NCI-H524 (cell line): ENCODE measurements at regions not wholly inside any gene's neighbourhood (a gene's known extent, or its start where the extent isn't known, plus 50 kb on each side); places are given as distances from the start of the nearest gene placed in this dataset.
A peak's percentile ranks its signal among the peaks of the same experiment; 100 is the strongest.
"Not testable (repeated sequence)": the region's sequence is repeated elsewhere in the genome, so short reads cannot be mapped to it uniquely, and the experiment has no call there.

Experiments
- DNase-seq, 2 experiments: peaks; one replicate each; lab custom pipeline; 2025; lab: John Stamatoyannopoulos, UW

GRCh38 chr12:88820012-88820411 lies 239.7 kb upstream of the KITLG start:
- DNase-seq = no peak

- DNase-seq = no peak
These were observed 235.9 kb upstream of the KITLG start for GRCh38 chr12:88816201-88816600.

DNA sequence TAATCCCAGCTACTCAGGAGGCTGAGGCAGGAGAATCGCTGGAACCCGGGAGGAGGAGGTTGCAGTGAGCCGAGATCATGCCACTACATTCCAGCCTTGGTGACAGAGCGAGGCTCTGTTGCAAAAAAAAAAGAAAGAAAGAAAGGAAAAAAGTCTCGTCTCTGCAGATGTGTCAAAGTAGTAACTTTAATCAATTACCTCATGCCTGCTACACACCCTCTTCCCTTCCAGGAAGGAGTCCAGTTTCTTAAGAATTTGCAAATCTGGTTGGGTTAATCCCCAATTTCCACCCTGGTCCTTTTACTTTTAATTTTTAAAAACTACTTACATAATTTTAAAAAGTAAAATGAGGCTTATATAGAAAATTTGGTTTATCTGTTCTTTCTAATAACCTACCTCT lies 234.5 kb upstream of the KITLG start:
- DNase-seq = no peak

- no peak for DNase-seq
These were observed 232.3 kb upstream of the KITLG start for GRCh38 chr12:88812610-88813009.

- DNase-seq = no peak
These were observed 230.5 kb upstream of the KITLG start for GRCh38 chr12:88810806-88811205.

DNA sequence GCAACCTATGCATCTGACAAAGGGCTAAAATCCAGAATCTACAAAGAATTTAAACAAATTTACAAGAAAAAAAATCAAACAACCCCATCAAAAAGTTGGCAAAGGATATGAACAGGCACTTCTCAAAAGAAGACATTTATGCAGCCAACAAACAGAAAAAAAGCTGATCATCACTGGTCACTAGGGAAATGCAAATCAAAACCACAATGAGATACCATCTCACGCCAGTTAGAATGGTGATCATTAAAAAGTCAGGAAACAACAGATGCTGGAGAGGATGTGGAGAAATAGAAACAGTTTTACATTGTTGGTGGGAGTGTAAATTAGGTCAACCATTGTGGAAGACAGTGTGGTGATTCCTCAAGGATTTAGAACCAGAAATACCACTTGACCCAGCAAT lies 229.6 kb upstream of the KITLG start:
- DNase-seq = not testable (repeated sequence)

GRCh38 chr12:88805692-88806091 lies 225.4 kb upstream of the KITLG start:
- DNase-seq = no peak

DNA sequence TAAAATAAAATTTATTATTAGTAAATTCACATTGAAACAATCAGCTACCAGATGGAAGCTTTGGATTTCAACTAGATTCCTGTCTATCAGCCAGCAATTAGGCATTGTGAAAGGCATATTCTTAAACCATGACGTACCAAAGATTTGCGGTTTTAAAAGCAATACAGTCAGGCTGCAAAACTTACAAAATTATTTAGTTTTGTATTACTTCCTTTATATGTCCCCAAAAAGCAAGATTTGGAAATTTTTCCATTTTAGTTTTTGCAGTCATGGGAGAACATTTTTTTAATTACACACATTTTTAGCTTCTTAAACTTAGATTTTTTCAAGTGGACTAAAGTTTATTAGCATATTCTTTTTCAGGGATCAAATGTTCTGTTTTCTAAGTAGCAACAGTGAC lies 225.0 kb upstream of the KITLG start:
- no peak for DNase-seq

DNA sequence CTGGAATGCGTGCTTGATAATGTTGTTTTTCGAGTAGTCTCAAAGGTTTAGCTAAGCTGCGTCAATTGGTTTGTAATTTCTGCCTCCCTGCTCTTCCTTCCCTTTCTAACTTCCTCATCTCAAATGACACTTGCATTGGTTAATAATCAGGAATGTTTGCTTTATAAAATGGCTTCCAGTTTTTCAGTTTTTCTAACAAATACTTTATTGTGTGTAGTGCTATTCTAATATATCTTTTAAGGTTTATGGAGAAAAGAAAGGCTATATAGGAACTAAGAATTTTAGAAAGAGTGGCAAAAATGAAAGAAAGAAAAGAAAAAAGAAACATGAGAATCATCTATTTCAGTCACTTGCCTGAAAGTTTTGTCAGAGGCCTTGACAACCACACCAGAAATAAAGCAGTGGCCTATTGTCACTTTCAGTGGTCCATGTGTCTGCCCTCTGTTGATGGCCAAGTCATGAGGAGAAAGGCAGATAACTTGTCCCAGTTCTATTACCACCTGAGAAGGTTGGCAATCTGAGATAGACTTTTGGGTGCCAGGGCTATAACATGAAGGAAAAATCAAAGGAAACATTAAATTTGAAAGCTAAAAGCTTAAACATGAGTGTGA lies 221.9 kb upstream of the KITLG start:
- DNase-seq = no peak

DNA sequence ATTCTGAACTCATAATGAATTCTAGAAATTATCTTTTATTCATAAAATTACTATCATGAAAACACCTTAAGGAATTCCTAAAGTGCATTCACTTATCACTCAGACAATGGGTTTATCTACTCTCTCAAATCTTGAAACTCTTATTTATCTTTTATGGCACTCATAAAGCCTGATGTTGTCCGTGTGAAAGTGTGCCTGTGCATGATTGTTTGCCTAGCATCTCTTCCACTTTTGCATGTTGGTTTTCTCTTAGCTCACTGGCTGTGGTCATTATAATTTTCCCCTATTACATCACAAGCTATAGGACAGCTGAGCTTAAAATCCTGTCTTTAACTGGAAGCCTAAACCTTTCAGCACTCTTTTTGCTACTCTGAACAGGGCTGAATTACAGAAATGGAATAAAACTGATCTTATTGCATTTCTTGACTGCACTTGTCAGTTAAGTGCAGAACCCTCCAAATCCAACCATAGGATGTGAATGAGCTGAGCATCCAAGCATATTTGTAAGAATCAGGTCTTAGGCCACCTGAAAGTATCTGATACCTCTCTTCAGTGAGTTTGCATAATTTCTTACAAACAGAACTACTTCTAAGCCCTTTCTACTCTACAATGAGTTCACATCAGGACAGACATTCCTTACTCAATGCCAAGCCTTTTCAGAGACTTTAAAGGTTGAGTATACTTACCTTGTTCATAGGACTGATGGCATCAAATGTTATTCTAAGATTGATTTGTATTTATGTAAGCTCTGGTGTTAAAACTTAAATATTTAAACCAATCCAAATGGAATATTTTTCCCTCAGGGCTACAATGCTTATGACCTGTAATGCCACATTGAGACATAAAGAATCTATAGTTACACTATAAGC lies 221.2 kb upstream of the KITLG start:
- DNase-seq = no peak

DNA sequence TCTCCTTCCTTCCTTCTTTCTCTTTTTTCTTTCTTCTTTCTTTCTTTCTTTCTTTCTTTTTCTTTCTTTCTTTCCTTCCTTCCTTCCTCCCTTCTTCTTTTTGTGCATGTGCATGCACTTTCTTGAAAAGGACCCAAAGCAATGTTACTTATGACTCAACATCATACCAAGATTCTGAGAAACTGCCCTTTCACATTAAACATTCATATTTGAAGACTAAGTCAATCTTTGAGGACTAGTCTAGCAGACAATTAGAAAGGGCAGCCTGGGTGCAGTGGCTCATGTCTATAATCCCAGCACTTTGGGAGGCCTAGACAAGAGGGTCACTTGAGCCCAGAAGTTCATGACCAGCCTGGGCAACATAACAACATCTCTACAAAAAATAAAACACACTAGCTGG lies 212.8 kb upstream of the KITLG start:
- DNase-seq = no peak

GRCh38 chr12:88790231-88790630 lies 210.0 kb upstream of the KITLG start:
- no peak for DNase-seq

- no peak for DNase-seq
These were observed 203.9 kb upstream of the KITLG start for GRCh38 chr12:88784166-88784565.

GRCh38 chr12:88782351-88782750 lies 202.1 kb upstream of the KITLG start:
- no peak for DNase-seq

- no peak for DNase-seq
These were observed 201.6 kb upstream of the KITLG start for GRCh38 chr12:88781909-88782308.

GRCh38 chr12:88778064-88778463 lies 197.8 kb upstream of the KITLG start:
- DNase-seq = peak in 1 of 2 experiments; percentile 47

DNA sequence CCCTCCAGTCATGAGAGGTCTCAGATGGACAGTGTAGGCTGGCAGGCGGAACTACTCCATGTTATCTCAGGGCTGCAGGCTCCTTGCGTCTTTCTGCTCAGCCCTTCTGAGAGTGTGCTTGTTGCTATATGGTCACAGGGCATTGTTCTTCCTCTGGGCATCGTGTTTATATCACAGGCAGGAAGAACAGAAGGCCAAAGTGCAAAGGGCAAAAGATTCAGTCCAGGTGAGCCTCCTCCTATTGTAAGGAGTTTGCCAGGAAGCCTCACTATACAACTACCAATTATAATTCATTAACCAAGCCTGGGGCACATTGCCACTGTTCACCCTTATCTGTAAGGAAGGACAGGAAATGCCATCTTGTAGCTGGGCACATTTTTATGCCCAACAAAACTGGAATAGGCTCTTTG lies 195.5 kb upstream of the KITLG start:
- no peak for DNase-seq

- no peak for DNase-seq
These were observed 187.4 kb upstream of the KITLG start for GRCh38 chr12:88767699-88768098.

DNA sequence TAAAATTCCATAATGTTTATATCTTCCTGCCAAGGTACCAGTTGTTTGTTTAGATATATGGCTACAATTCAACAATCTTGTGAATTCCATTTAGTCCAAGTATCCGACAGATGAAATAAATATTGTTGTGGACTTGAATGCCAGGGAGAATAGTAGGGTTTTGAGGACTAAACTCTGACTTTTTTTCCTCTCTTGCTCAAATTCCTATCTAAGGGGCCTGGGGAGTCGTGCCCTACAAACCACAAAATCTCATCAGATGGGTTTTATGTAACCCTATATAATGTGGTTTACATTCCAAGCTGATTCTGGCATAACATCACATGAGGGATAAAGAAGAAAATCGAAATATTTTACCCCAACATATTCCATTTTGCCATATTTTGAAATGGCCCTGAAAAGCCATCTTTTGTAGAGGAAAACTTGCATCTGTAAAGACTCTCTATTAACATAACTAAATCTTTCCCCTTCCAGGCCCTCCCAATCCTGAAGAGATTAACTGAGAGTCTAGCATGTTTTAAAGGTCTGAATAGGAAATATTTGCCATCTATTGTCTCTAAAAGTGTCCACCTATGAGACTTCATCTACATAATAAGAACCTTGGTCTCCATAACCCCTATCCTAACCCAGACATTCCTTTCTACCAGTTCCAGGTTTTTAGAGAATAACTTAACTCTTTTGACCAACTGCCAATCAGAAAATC lies 184.7 kb upstream of the KITLG start:
- DNase-seq = no peak

- no peak for DNase-seq
These were observed 183.3 kb upstream of the KITLG start for GRCh38 chr12:88763536-88764100.

GRCh38 chr12:88758176-88758575 lies 177.9 kb upstream of the KITLG start:
- no peak for DNase-seq

- DNase-seq = no peak
These were observed 176.6 kb upstream of the KITLG start for GRCh38 chr12:88756917-88757316.

GRCh38 chr12:88756153-88756552 lies 175.9 kb upstream of the KITLG start:
- DNase-seq = no peak
